Stimulated activated naive CD8-positive, alpha-beta T cell treated with anti-CD3 and anti-CD28 coated beads, Interleukin-15, amount 100 ng/mL, for 72 hours (primary cell): ENCODE measurements at regions not wholly inside any gene's neighbourhood (a gene's known extent, or its start where the extent isn't known, plus 50 kb on each side); places are given as distances from the start of the nearest gene placed in this dataset.
A peak's percentile ranks its signal among the peaks of the same experiment; 100 is the strongest.
"Not testable (repeated sequence)": the region's sequence is repeated elsewhere in the genome, so short reads cannot be mapped to it uniquely, and the experiment has no call there.

Source experiments
- ATAC-seq: fragments of 150-1000 bp; cut with Tn5 transposase; 2 replicates; pipeline ENCODE4 v1.10.0; 2021; ENCODE audit warnings: mild to moderate bottlenecking, moderate library complexity
- DNase-seq, 2 donors: peaks; one replicate each; pipeline ENCODE4 v3.0.0; 2021 to 2022
- H3K27ac Mint-ChIP-seq, 2 donors: one replicate each; pipeline ENCODE4 v1.8.0; 2022; ENCODE audit warnings: mild to moderate bottlenecking in 2 of 2, mixed read lengths in 2 of 2, moderate library complexity in 2 of 2
- H3K27me3 Mint-ChIP-seq: one replicate; pipeline ENCODE4 v1.8.0; 2022; ENCODE audit warnings: mixed read lengths
- H3K4me1 Mint-ChIP-seq: one replicate; pipeline ENCODE4 v1.8.0; 2022; ENCODE audit warnings: mild to moderate bottlenecking, mixed read lengths
- H3K4me3 Mint-ChIP-seq, 2 donors: one replicate each; pipeline ENCODE4 v1.8.0; 2022; ENCODE audit warnings: mild to moderate bottlenecking in 2 of 2, mixed read lengths in 2 of 2, moderate library complexity in 1 of 2
- H3K9me3 Mint-ChIP-seq, 2 donors: one replicate each; pipeline ENCODE4 v1.8.0; 2022; ENCODE audit warnings: mixed read lengths in 2 of 2

DNA sequence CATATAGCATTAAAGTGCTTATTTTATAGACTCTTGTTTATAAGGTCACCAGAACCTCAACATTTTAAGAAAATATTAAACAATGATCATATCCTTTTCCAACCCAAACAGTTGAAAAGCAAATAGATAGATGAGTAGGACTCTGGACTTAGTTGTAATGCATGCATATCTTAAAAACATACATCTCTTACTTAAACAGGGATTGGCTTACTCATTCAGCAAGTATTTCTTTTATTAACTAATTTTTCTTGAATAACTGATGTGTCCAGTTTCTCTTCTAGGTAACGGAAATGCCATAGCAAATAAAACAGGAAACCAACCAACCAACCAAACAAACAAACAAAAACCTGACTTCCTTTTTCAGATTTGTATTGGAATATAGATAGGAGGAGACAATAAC, 70.9 kb upstream of the NBPF4 start:
- ATAC-seq, result no peak
- Mint-ChIP-seq H3K4me1 (no peaks in the 10 kb centered on the region), H3K9me3 (no peaks in the 10 kb centered on the region), H3K4me3 (no peak overlapping the region), H3K27me3 (peaks cover 20% of the 10 kb centered on the region), H3K27ac (no peak overlapping the region)
- no peak for DNase-seq

DNA sequence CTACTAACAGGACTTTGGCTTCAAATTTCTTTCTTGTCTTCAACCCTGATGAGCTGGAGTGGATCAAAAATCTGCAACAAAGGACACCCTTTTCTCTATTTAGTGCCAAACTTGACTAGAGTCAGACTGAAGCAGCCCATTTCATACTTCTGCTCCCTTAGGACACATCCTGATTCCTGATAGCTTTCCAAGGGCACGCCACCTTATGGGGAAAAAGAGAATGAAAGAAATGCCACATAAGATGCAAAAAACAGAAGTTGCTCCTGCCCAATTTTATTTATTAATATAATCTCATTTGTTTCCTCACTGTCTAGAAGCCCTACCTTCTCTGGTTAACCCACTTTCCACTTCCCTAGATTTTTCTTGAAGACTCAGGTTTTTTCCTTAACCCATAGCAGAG, 72.7 kb upstream of the NBPF4 start:
- ATAC-seq (no peak), DNase-seq (no peak)
- no peaks in the 10 kb centered on the region for H3K4me1 Mint-ChIP-seq
- H3K4me3 Mint-ChIP-seq, result no peak overlapping the region
- H3K27ac Mint-ChIP-seq, result no peak overlapping the region
- H3K9me3 Mint-ChIP-seq, result no peaks in the 10 kb centered on the region
- peaks cover 27% of the 10 kb centered on the region for H3K27me3 Mint-ChIP-seq

- ATAC-seq (no peak), DNase-seq (no peak)
- H3K4me3 Mint-ChIP-seq, result no peak overlapping the region
- H3K27me3 Mint-ChIP-seq, result peaks cover 14% of the 10 kb centered on the region
- H3K4me1 Mint-ChIP-seq, result no peaks in the 10 kb centered on the region
- peaks cover 0 to 7% of the 10 kb centered on the region in 2 donors for H3K9me3 Mint-ChIP-seq
- no peak overlapping the region for H3K27ac Mint-ChIP-seq
Measured at GRCh38 chr1:108320849-108321248, 77.0 kb upstream of the NBPF4 start.

DNA sequence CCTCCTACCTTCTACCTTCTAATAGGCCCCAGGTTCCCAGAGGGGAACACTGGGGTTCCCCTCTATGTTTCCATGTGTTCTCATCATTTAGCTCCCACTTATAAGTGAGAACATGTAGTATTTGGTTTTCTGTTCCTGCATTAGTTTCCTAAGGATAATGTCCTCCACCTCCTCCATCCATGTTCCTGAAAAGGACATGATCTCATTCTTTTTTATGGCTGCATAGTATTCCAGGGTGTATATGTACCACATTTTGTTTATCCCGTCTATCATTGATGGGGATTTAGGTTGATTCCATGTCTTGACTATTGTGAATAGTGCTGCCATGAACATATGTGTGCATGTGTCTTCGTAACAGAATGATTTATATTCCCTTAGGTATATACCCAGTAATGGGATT, 81.5 kb upstream of the NBPF4 start:
- not testable (repeated sequence) for H3K4me1 Mint-ChIP-seq, ATAC-seq, H3K27ac Mint-ChIP-seq, DNase-seq, H3K4me3 Mint-ChIP-seq
- Mint-ChIP-seq H3K9me3 (peaks cover 12 to 13% of the 10 kb centered on the region in 2 donors), H3K27me3 (peaks cover 25% of the 10 kb centered on the region)

DNA sequence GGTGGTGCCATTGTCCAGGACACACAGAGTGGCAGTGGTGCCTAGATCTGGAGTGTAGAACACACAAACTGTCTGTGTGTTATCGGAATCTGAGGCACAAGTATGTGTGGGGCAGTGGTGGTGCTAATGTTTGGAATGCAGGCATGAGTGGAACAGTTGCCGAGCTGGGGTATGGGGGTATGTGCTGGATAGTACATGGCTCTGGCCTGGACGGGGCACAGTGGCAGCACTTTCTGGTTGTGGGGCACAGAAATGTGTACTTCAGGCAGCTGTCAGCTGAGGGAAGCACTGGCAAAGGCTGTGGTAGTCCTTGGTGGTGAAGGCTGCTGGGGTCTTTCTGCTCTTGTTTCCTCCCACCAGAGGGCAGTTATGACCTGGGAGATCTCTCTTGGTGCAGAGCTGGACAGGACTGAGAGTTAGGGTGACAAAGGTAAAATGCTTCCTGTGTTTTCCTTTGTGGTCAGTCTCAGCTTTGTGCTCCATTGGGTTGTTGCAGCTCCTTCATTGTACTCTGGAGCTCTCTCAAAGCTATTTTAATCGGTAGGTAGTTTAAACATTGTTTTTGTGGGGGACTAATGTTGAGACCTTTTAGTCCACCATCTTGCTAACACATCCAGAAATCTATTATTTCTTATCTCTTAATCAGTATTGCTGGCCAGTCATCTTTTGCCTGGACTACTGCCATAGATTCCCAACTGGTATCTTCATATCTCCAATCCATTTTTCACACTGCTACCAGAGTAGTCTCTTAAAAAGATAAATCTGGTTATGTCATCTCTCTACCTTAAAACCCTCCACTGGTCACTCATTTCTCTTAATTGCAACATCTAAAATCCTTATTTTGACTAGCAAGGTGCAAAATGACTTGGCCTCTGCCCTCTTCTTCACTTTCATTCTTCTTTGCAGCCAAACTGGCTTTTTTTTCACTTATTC, 83.9 kb upstream of the NBPF4 start:
- Mint-ChIP-seq H3K4me1 (no peaks in the 10 kb centered on the region), H3K27me3 (peaks cover 18% of the 10 kb centered on the region), H3K4me3 (no peak overlapping the region), H3K27ac (no peak overlapping the region), H3K9me3 (peaks cover 12 to 13% of the 10 kb centered on the region in 2 donors)
- ATAC-seq, result no peak
- no peak for DNase-seq

DNA sequence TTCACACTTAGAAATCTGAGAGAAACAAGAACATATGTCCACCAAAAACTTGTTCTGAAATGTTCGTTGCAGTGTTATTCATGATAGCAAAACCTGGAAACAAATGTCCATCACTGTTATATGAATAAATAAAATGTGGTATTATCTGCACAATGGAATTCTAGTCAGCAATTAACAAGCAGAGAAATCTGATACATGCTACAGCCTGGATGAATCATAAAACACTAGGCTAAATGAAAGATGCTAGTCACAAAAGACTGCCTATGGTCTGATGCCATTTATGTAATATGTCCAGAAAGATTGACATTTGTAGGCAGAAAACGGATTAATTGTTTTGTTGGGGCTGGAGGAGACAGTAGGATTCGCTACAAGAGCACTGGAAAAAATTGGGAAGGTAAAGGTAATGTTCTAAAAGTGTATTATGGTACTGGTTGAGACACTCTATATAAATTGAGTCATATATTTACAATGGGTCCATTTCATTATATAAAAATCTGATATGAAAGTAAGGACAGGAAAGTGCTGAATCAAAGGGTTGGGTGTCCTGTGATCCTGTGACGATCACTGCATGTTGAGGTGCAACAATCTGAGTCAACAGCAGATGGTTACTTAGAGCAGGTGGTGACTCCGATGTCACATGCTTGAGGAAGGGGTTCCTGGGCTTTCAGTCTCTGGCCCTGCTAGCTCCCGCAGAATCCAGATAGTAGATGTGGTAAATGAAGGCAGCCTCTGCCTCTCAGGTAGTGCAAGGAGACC, 102.1 kb upstream of the NBPF4 start:
- Mint-ChIP-seq H3K27ac (no peak overlapping the region), H3K9me3 (peaks cover 0 to 1% of the 10 kb centered on the region in 2 donors), H3K27me3 (peaks cover 7% of the 10 kb centered on the region), H3K4me1 (no peaks in the 10 kb centered on the region), H3K4me3 (no peak overlapping the region)
- ATAC-seq (no peak), DNase-seq (no peak)

DNA sequence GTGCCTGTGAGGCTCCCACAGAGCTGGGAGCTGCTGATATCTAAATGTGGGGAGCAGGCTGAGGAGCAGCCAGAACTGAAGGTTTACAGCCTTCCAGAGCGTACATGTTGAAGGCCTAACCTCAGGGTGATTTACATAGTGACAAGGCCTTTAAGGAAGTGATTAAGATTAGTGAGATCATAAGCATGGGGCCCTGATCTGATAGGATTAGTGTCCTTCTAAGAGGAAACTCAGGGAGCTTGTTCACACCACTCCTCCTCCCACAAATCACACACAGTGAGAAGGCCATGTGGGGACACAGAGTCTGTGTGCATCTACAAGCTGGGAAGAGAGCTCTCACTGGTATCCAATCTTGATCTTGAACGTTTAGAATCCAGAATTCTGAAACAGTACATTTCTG, 92.3 kb upstream of the NBPF6 start:
- no peak overlapping the region for H3K4me3 Mint-ChIP-seq
- ATAC-seq (no peak), DNase-seq (no peak)
- H3K4me1 Mint-ChIP-seq, result no peaks in the 10 kb centered on the region
- H3K27me3 Mint-ChIP-seq, result no peaks in the 10 kb centered on the region
- peaks cover 10 to 16% of the 10 kb centered on the region in 2 donors for H3K9me3 Mint-ChIP-seq
- no peak overlapping the region for H3K27ac Mint-ChIP-seq

DNA sequence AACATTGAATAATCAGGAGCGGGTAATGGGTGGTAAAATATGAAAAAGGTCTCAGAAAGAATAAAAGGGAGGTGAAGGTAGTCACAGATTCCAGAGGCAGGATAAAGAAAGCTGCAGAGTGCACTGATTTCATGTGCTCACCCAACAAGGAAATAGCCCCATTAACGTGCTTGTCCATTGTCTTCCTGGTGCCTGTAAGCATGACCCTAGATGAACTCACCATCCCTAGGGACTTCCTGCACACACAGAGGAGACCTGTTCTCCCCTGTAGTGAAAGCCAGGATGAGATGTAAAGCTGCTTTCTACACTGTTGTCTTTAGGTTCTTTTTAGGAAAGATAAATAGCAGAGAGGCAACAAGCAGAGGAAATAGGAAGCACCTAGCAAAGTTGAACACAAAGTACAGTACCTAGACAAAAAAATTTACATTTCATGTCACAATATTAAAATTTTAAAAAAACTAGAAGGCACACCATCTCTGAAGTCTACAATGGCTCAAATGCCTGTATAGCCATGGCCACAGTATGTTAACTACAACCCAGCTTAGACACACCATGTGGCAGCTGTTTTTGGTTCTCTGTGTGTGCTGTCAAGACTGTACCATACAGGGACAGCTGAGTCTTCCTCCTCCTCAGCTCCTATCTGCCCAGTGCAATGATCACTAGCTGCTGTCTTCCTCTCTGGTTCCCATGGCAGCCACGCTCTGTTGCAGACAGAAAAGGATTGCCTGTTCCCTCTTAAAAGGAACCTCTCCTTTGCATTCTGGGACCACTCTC, 69.9 kb upstream of the NBPF6 start:
- DNase-seq, H3K27ac Mint-ChIP-seq, H3K4me1 Mint-ChIP-seq, H3K27me3 Mint-ChIP-seq, H3K4me3 Mint-ChIP-seq, H3K9me3 Mint-ChIP-seq: not testable (repeated sequence)
- peak; percentile 47 for ATAC-seq
